ENCODE measurements at regions not wholly inside any gene's neighbourhood (a gene's known extent, or its start where the extent isn't known, plus 50 kb on each side); places are given as distances from the start of the nearest gene placed in this dataset.

DNA sequence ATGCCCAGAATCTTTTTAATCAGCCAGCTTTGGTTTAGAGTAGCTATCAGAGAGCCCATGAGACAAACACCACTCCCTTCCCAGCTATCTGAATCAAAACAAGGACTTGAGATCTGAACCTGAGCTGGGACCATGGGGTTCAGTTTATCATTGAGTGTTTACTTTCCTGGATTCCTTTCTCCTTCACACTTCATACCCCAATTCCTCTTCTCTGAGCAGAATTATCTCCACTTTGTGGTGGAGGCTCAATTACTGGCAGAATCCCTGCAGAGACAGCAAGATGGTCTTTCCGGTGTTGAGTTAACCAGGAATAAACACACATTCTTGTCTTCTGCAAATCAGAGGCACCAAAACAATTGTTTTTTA, 102.4 kb downstream of the RPL22L1 start:
- TF ChIP-seq, protein P1, sequence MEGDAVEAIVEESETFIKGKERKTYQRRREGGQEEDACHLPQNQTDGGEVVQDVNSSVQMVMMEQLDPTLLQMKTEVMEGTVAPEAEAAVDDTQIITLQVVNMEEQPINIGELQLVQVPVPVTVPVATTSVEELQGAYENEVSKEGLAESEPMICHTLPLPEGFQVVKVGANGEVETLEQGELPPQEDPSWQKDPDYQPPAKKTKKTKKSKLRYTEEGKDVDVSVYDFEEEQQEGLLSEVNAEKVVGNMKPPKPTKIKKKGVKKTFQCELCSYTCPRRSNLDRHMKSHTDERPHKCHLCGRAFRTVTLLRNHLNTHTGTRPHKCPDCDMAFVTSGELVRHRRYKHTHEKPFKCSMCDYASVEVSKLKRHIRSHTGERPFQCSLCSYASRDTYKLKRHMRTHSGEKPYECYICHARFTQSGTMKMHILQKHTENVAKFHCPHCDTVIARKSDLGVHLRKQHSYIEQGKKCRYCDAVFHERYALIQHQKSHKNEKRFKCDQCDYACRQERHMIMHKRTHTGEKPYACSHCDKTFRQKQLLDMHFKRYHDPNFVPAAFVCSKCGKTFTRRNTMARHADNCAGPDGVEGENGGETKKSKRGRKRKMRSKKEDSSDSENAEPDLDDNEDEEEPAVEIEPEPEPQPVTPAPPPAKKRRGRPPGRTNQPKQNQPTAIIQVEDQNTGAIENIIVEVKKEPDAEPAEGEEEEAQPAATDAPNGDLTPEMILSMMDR (IDR thresholded peaks at IDR 0.05) = no peak
- no peak for TF ChIP-seq POLR2A (IDR thresholded peaks at IDR 0.05)

All from esophagus squamous epithelium (tissue), 4 donors.